DND-41 (cell line): ENCODE measurements at regions not wholly inside any gene's neighbourhood (a gene's known extent, or its start where the extent isn't known, plus 50 kb on each side); places are given as distances from the start of the nearest gene placed in this dataset.

ENCODE experiments used
- EZH2 ChIP-seq: IDR thresholded peaks from 3 replicates; pipeline ENCODE4 v1.6.1; 2012; ENCODE audit warnings: borderline replicate concordance, low read depth, mild to moderate bottlenecking, moderate library complexity, low read length, inconsistent platforms; ENCODE audit not compliant: severe bottlenecking
- TF ChIP-seq, protein P1 (sequence below): IDR thresholded peaks from 2 replicates; pipeline ENCODE4 v1.5.1; 2012; ENCODE audit warnings: borderline replicate concordance, low read length, moderate library complexity, mild to moderate bottlenecking; ENCODE audit not compliant: poor library complexity, severe bottlenecking; ENCODE audit errors: extremely low read depth

DNA sequence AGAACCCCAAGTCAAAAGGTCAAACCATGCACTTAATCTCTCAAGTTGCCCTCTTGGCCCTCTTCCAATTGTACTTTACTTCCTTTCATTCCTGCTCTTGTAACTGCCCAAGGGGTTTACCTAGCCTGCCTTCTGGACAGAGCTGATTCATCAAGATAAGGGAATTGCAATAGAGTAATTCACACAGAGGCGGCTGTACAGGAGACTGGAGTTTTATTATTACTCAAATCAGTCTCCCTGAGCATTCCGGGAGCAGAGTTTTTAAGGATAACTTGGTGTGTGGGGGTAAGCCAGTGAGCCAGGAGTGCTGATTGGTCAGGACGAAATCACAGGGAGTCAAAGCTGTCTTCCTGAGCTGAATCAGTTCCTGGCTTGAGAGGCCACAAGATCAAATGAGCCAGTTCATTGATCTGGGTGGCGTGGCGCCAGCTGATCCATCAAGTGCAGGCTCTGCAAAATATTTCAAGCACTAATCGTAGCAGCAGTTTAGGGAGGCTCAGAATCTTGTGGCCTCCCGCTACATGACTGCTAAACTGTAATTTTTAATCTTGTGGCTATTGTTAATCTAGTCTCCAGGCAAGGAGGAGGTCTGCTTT, 590.0 kb downstream of the EPHA3 start:
- TF ChIP-seq, protein P1, sequence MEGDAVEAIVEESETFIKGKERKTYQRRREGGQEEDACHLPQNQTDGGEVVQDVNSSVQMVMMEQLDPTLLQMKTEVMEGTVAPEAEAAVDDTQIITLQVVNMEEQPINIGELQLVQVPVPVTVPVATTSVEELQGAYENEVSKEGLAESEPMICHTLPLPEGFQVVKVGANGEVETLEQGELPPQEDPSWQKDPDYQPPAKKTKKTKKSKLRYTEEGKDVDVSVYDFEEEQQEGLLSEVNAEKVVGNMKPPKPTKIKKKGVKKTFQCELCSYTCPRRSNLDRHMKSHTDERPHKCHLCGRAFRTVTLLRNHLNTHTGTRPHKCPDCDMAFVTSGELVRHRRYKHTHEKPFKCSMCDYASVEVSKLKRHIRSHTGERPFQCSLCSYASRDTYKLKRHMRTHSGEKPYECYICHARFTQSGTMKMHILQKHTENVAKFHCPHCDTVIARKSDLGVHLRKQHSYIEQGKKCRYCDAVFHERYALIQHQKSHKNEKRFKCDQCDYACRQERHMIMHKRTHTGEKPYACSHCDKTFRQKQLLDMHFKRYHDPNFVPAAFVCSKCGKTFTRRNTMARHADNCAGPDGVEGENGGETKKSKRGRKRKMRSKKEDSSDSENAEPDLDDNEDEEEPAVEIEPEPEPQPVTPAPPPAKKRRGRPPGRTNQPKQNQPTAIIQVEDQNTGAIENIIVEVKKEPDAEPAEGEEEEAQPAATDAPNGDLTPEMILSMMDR = no peak
- TF ChIP-seq EZH2 = no peak
